ENCODE measurements at regions not wholly inside any gene's neighbourhood (a gene's known extent, or its start where the extent isn't known, plus 50 kb on each side); places are given as distances from the start of the nearest gene placed in this dataset.

DNA sequence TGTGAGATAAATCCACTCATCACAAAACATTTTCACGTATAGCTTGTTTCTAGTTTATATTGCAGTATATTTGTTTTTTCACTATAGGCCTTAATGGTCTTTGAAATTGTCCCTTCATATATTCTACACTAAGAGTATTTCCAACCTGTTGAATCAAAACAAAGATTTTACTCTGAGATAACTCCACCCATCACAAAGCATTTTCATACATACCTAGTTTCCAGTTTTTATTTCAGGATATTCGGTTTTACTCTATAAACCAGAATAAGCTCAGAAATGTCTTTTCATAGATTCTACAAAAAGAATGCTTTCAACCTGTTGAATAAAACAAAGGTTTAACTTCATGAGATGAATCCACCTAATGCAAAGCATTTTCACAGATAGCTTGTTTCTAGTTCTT is 1528.7 kb downstream of the UQCRFS1 start:
- DNase-seq (ENCODE audit: low read depth) = no peak

DNA sequence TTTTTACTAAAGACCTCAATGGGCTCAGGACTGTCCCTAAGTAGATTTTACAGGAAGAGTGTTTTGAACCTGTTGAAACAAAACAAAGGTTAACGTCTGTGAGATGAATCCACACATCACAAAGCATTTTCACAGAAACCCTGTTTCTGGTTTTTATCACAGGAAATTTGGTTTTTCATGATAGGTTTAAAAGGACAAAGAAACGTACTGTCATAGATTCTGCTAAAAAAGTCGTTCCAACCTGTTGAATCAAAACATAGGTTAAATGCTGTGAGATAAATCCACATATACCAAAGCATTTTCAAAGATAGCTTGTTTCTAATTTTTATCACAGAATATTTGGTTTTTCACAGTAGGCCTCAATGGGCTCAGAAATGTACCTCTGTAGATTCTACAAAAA is 1531.0 kb downstream of the UQCRFS1 start:
- no peak for DNase-seq (ENCODE audit: low read depth)

DNA sequence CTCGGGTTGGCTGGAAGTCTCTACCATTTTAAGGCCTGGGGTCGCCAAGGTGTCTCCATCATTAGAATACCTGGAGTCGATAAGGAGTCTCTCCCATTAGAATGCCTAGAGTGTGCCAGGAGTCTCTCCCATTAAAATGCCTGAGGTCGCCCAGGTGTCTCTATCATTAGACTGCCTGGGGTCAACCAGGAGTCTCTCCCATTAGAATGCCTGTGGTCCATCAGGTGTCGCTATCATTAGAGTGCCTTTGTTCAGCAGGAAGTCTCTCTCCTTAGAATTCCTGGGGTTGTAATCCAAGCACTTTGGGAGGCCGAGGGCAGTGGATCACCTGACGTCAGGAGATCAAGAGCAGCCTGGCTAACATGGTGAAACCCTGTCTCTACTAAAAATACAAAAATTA is 1533.0 kb downstream of the UQCRFS1 start:
- no peak for DNase-seq (ENCODE audit: low read depth)

DNA sequence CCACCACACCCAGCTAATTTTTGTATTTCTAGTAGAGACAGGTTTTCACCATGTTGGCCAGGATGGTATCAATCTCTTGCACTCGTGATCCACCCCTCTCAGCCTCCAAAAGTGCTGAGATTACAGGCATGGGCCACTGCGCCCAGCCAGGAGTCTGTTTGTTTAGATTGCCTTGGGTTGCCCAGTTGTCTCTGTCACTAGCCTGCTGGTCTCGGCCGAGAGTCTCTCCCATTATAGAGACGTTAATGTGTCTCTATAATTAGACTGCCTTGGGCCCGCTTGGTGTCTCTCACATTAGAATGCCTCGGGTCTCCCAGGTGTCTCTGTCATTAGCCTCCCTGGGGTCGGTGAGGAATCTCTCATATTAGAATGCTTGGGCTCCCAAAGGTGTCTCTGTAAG is 1533.6 kb downstream of the UQCRFS1 start:
- DNase-seq (ENCODE audit: low read depth) = no peak

DNA sequence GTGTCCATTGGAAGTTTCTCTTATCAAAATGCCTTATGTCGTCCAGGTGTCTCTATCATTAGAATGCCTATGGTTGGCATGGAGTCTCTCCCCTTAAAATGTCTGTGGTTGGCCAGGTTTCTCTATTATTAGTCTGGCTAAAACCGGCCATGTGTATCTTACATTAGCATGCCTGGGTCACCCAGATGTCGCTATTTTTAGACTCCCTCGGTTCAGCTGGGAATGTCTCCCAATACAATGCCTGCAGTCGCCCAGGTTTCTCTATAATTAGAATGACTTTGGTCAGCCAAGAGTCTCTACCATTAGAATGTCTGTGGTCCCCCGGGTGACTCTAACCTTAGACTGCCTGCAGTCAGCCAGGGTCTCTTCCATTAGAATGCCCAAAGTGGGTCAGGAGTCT is 1536.1 kb downstream of the UQCRFS1 start:
- no peak for DNase-seq (ENCODE audit: low read depth)

DNA sequence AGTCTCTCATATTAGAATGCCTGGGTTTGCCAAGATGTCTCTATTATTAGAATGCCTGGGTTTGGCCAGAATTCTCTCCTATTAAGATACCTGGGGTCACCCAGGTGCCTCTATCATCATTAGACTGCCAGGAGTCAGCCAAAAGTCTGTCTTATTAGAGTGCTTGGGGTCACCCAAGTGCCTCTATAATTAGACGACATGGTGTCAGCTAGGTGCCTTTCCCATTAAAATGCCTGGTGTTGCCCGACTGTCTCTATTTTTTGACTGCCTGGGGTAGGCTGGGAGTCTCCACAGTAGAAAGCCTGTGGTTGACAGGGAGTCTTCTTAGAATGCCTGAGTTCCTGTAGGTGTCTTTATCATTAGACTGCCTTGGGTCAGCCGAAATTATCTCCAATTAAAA is 1536.6 kb downstream of the UQCRFS1 start:
- DNase-seq (ENCODE audit: low read depth) = no peak

DNA sequence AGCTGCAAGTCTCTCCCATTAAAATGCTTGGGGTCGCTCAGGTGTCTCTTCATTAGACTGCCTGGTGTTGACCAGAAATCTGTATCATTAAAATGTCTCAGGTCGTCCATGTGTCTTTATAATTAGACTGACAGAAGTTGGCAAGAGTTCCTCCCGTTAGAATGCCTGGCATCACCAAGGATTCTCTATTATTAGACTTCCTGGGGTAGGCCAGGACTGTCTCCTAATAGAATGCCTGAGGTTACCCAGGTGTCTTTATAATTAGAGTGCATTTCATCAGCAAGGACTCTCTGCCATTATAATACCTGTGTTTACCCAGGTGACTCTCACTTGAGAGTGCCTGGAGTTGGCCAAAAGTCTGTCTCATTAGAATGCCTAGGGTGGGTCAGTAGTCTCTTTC is 1537.2 kb downstream of the UQCRFS1 start:
- DNase-seq (ENCODE audit: low read depth) = no peak

DNA sequence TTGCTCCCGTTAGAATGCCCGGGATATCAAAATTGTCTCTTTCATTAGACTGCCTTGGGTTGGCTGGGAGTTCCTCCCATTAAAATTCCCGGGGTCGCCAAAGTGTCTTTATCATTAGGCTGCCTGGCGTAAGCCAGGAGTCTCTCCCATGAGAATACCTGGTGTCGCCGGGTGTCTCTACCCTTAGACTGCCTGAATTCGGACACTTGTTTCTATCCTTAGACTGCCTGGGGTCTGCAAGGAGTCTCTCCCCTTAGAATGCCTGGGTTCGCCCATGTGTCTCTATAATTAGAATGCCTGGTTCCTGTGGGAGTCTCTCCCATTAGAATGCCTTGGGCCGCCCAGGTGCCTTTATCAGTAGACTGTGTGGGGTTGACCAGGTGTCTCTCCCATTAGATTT is 1538.2 kb downstream of the UQCRFS1 start:
- DNase-seq (ENCODE audit: low read depth) = no peak

DNA sequence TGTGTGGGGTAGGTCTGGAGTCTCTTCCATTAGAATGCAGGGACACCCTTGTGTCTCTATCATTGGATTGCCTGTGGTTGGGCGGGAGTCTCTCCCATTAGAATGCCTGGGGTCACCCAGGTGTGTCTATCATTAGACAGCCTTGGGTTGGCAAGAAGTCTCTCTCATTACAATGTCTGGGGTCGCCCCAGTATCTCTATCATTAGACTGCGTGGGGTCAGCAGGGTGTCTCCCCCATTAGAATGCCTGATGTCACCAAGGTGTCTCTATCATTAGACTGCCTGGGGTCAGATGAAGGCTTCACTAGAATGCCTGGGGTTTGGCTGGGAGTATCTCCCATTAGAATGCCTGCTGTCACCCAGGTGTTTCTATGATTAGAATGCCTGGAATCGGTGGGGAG is 1539.0 kb downstream of the UQCRFS1 start:
- DNase-seq (ENCODE audit: low read depth) = no peak

DNA sequence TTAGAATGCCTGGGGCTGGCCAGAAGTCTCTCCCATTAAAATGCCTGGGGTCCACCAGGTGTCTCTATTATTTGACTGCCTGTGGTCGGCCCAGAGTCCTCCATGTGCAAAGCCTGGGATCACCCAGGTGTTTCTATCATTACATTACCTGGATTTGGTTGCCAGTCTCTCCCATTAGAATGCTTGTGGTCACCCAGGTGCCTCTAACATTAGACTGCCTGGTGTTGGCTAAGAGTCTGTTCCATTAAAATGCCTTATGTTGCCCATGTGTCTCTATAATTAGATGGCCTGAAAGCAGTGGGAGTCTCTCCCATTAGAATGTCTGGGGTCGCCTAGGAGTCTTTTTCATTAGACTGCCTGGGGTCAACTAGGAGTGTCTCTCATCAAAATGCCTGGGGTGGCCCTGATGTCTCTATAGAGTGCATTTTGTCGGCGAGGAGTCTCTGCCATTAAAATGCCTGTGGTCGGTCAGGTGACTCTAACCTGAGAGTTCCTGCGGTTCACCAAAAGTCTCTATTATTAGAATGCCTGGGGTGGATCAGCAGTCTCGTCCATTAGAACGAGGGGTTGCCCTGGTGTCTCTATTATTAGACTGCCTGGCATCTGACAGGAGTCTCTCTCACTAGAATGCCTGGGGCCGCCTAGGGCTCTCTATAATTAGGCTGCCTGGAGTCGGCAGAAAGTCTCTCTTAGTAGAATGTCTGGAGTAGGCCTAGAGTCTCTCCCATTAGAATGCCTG is 1540.5 kb downstream of the UQCRFS1 start:
- no peak for DNase-seq (ENCODE audit: low read depth)

DNA sequence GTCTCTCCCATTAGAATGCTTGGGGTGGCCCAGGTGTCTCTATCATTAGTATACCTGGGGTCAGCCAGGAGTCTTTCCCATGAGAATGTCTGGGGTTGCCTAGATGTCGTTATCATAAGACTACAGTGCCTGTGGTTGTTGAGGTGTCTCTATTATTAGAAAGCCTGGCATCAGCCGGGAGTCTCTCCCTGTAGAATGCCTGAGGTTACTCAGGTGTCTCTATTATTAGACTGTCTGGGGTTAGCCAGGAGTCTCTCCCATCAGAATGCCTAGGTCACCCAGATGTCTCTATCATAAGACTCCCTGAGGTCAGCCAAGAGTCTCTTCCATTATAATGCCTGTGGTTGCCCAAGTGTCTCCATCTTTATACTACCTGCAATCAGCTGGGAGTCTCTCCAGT is 1541.1 kb downstream of the UQCRFS1 start:
- no peak for DNase-seq (ENCODE audit: low read depth)

DNA sequence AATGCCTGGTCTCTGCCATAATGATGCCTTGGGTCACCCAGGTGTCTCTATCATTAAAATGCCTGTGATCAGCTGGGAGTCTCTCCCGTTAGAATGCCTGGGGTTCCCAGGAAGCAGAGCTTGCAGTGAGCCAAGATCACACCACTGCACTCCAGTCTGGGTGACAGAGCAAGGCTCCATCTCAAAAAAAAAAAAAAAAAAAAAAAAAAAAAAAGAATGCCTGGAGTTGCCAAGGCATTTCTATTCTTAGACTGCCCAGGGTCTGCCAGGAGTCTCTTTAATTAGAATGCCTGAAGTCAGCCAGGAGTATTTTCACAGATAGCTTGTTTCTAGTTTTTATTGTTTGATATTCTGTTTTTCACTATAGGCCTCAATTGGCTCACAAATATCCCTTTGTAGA is 1552.5 kb downstream of the UQCRFS1 start:
- no peak for DNase-seq (ENCODE audit: low read depth)

DNA sequence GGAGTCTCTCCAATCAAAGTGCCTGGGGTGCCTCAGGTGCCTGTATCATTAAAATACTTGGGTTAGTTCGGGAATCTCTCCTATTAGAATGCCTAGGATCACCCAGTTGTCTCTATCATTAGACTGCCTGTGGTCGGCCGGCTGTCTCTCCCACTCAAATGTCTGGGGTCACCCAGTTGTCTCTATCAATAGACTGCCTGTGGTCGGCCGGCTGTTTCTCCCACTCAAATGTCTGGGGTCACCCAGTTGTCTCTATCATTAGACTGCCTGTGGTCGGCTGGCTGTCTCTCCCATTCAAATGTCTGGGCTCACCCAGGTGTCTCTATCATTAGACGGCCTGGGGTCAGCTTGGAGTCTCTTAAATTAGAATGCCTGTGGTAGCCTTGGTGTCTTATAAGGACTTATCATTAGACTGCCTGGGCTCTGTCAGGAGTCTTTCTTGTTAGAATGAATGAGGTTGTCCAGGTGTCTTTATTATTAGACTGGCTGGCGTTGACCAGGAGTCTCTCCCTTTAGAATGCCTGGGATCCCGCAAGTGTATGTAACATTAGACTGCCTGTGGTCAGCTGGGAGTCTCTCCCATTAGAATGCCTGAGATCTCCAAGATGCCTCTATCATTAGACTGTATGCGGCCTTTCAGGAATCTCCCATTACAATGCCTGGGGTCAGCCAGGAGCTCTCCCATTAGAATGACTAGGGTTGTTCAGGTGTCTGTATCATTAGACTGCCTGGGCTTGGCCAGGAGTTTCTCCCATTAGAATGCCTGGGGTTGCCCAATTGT is 1555.5 kb downstream of the UQCRFS1 start:
- no peak for DNase-seq (ENCODE audit: low read depth)

DNA sequence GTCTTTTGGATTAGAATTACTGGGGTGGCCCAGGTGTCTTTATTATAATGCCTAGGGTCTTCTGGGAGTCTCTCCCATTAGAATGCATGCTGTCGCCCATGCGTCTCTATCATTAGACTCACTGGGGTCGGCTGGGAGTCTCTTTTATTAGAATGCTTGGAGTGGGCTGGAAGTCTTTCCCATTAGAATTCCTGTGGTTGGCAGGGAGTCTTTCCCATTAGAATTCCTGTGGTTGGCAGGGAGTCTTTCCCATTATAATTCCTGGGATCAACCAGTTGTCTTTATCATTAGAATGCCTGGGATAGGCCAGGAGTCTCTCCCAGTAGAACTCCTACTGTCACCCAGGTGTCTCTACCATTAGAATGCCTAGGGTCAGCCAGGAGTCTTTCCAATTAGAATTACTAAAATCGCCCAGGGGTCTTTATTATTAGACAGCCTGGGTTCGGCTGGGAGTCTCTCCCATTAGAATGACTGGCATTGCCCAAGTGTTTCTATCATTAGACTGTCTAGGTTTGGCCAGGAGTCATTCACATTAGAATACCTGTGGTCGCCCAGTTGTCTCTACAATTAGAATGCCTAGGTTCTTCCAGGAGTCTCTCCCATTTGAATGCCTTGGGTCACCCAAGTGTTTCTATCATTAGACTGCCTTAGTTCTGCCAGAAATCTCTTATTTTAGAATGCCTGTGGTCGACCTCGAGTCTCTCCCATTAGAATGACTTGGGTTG is 1558.5 kb downstream of the UQCRFS1 start:
- DNase-seq (ENCODE audit: low read depth) = no peak

DNA sequence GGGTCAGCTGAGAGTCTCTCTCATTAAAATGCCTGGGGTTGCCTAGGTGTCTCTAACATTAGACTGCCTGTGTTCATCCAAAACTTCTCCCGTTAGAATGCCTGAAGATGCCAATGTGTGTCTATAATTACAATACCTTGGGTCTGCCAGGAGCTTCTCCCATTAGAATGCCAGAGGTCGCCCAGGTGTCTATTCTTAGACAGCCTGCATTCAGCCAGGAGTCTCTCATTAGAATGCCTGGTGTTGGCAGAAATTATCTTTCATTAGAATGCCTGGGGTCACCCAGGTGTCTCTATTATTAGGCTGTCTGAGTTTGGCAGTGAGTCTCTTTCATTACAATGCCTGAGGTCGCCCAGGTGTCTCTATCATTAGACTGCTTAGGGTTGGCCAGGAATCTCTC is 1560.2 kb downstream of the UQCRFS1 start:
- no peak for DNase-seq (ENCODE audit: low read depth)

DNA sequence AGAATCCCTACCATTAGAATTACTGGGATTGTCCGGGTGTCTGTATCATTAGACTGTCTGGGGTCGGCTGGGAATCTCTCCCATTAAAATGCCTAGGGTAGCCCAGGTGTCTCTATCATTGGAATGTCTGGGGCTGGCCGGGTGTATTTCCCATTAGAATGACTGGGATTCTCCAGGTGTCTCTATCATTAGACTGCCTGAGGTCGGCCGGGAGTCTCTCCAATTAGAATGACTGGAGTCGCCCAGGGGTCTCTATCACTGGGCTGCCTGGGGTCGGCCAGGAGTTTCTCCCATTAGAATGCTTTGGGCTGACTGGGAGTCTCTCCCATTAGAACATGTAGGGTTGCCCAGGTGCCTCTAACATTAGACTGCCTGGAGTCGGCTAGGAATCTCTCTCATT is 1560.7 kb downstream of the UQCRFS1 start:
- DNase-seq (ENCODE audit: low read depth) = no peak

DNA sequence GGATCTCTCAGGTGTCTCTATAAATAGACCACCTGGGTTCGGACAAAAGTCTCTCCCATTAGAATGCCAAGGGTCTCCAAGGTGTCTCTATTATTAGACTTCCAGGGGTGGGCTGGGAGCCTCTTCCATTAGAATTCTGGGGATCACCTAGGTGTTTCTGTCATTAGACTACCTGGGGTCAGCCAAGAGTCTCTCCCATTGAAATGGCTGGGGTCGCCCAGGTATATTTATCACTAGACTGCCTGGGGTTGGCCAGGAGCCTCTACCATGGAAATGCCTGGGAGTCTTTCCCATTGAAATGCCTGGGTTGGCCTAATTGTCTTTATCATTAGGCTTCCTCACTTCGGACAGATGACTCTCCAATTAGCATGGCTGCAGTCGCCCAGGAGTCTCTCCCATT is 1565.5 kb downstream of the UQCRFS1 start:
- DNase-seq (ENCODE audit: low read depth) = no peak

DNA sequence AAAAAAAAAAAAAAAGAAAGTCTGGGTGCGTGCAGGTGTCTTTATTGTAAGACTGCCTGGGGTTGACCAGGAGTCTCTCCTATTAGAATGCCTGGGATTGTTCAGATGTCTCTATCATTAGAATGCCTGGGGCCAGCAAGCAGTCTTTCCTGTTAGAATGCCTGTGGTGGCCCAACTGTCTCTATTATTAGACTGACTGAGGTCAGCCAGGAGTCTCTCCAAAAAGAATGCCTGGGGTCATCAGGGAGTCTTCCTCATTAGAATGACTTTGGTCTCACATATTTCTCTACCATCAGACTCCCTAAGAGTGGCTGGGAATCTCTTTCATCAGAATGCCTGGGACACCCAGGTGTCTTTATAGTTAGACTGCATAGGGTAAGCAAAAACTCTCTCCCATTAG is 1577.5 kb downstream of the UQCRFS1 start:
- DNase-seq (ENCODE audit: low read depth) = no peak

DNA sequence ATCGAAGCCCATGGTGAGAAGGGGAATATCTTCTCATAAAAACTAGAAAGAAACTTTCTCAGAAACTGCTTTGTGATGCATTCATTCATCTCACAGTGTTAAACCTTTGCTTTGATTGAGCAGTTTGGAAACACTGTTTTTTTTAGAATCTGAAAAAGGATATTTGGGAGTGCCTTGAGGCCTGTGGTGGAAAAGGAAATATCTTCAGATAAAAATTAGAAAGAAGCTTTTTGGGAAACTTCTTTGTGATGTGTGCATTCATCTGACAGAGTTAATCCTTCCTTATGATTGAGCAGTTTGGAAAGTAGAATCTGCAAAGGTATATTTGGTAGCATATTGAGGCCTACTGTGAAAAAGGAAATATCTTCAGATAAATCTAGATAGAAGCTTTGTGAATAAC is 1594.9 kb downstream of the UQCRFS1 start:
- DNase-seq (ENCODE audit: low read depth) = no peak

DNA sequence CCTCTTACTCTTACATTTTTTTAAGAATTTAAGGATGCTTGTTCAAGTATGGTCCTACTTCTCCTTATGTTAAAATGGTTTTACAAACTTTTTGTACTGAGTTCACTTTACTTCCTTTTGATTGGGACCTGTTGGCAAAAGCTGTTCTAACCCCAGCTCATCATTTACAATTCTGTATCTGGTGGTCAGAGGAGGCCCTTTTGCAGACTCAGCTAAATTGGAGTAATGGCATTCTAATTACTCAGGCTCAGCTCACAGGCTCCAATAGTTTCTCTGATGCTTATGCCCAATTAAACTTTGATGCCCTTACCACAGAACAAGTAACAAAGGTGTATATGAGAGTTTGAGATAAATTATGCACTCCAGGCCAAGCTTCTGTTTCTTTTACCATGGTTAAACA is 1632.0 kb downstream of the UQCRFS1 start:
- no peak for DNase-seq (ENCODE audit: low read depth)
